Keratinocyte (primary cell): ENCODE measurements at regions not wholly inside any gene's neighbourhood (a gene's known extent, or its start where the extent isn't known, plus 50 kb on each side); places are given as distances from the start of the nearest gene placed in this dataset.

Experiments
- DNase-seq: peaks from one replicate; pipeline ENCODE4 v3.0.0-alpha.2; 2011; ENCODE audit warnings: low read depth, missing footprints, low spot score
- FAIRE-seq: peaks from 2 replicates; lab custom pipeline; 2011; peaks lifted over from hg19 to GRCh38; lab: Jason Lieb, UNC
- H2AFZ ChIP-seq: 2 replicates; pipeline ENCODE4 v1.6.0; 2012; ENCODE audit warnings: low read length, control low read depth, inconsistent platforms; ENCODE audit not compliant: control insufficient read depth
- H3K27ac ChIP-seq: 2 replicates; pipeline ENCODE4 v1.5.1; 2011; ENCODE audit warnings: low read length; ENCODE audit not compliant: control insufficient read depth, insufficient read depth
- H3K27me3 ChIP-seq: 3 replicates; pipeline ENCODE4 v1.6.0; 2011; ENCODE audit warnings: low read length; ENCODE audit not compliant: control insufficient read depth, insufficient read depth; ENCODE audit errors: extremely low read depth
- H3K36me3 ChIP-seq, 2 experiments: 2 replicates in 1 of 2; 3 replicates in 1 of 2; pipeline ENCODE4 v1.5.1; 2011; ENCODE audit warnings: low read length in 2 of 2, mild to moderate bottlenecking in 1 of 2; ENCODE audit not compliant: control insufficient read depth in 2 of 2, insufficient read depth in 2 of 2; ENCODE audit errors: extremely low read depth in 1 of 2
- H3K4me1 ChIP-seq: 3 replicates; pipeline ENCODE4 v1.5.1; 2011; ENCODE audit warnings: low read length; ENCODE audit not compliant: control insufficient read depth, insufficient read depth; ENCODE audit errors: extremely low read depth
- H3K4me2 ChIP-seq: 3 replicates; pipeline ENCODE4 v1.6.0; 2011; ENCODE audit warnings: low read depth, low read length; ENCODE audit not compliant: control insufficient read depth, insufficient read depth; ENCODE audit errors: extremely low read depth
- H3K4me3 ChIP-seq, 3 experiments: fragments of 200-600 bp in 1 of 3; sonication (generic) in 1 of 3; 2 replicates in 2 of 3; 3 replicates in 1 of 3; pipeline ENCODE4 v1.5.1; 2011 to 2016; ENCODE audit warnings: low read length in 3 of 3, mild to moderate bottlenecking in 3 of 3, control low read depth in 2 of 3, inconsistent platforms in 1 of 3, low read depth in 1 of 3, mixed read lengths in 1 of 3, mixed run types in 1 of 3, moderate library complexity in 1 of 3; ENCODE audit not compliant: control insufficient read depth in 2 of 3, insufficient read depth in 2 of 3; ENCODE audit errors: extremely low read depth in 1 of 3
- H3K79me2 ChIP-seq: 2 replicates; pipeline ENCODE4 v1.6.0; 2012; ENCODE audit warnings: low read length; ENCODE audit not compliant: control insufficient read depth, insufficient read depth
- H3K9ac ChIP-seq: 3 replicates; pipeline ENCODE4 v1.6.0; 2011; ENCODE audit warnings: low read length; ENCODE audit not compliant: control insufficient read depth, insufficient read depth; ENCODE audit errors: extremely low read depth
- H3K9me1 ChIP-seq: 3 replicates; pipeline ENCODE4 v1.6.0; 2011; ENCODE audit warnings: low read length; ENCODE audit not compliant: control insufficient read depth, insufficient read depth; ENCODE audit errors: extremely low read depth
- H3K9me3 ChIP-seq: 2 replicates; pipeline ENCODE4 v1.5.1; 2012; ENCODE audit warnings: low read depth, low read length; ENCODE audit not compliant: control insufficient read depth
- H4K20me1 ChIP-seq: 3 replicates; pipeline ENCODE4 v1.6.0; 2011; ENCODE audit warnings: low read length; ENCODE audit not compliant: control insufficient read depth, insufficient read depth; ENCODE audit errors: extremely low read depth
- EZH2 ChIP-seq: IDR thresholded peaks from one replicate; pipeline ENCODE4 v1.6.1; 2012; ENCODE audit warnings: inconsistent platforms, mild to moderate bottlenecking, low read length, moderate library complexity
- dilution Hi-C: fragments of 300-500 bp; cut with MboI; formaldehyde crosslinking; loops from one replicate; pipeline ENCODE4 v1.7.0; 2020; ENCODE audit warnings: low sequenced_read_pairs; ENCODE audit not compliant: extremely low pct_ligation_motif_present
- TF ChIP-seq, protein P1 (sequence below), 3 experiments: IDR thresholded peaks in 1 of 3; conservative IDR thresholded peaks in 1 of 3; optimal IDR thresholded peaks in 1 of 3; 2 replicates in 2 of 3; 3 replicates in 1 of 3; pipeline versions ENCODE3 to v1.5.1; 2011; ENCODE audit warnings: low read length in 3 of 3, mild to moderate bottlenecking in 3 of 3, moderate library complexity in 2 of 3, control low read depth in 1 of 3, inconsistent platforms in 1 of 3; ENCODE audit not compliant: insufficient read depth in 2 of 3; ENCODE audit errors: extremely low read depth in 1 of 3

DNA sequence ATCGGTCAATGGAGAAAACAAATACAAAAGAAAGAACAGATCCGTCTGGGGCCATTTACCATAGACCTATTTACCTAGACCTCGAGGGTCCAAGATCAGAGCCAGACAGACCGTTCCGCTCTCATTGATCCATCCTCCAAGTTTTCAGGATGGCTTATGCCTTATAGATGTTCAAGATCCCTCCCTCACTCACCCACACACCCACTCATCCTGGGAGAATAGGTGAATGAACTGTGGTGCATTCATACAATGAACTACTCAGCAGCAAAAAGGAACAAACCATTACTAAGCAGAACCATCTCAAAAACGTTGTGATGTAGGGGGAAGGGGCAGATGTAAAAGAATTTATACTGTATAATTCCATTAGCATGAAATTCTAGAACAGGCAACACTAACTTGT lies 125.1 kb upstream of the RREB1 start:
- no peaks in the 10 kb centered on the region for H3K27me3 ChIP-seq

DNA sequence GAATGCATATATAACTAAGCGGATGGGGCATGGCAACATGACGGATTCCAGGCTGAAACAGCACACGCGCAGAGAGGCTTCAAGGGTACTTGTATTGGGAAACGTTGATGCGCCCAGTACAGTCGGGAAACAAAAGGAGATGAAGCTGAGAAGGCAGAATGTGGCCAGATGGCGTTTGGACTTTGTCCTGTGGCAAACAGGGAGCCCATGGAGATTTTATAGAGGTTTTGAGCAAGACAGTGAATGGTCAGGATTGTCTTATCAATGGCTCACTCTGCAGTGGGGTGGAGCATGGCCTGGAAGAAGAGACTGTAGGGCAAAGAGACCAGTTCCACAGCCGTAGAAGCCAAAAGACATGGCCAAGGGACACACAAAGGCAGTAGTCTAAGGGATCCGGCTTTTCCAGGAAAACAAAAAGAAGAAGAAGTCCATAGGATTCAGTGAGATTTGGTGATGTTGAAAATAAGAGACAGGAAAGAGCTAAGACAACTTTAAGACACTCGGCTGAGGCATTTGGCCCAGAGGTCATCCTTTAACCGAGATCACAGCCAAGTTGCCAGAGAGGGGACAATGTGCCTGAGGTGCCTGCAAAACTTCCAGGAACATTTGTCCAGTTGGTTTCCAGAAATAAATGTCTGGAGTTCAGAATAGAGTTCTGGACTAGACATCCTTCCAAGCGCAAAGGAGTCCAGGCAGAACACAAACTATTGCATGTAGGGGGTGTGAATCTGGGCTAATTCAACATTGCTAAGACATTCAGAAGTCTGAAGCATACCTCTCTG lies 123.0 kb upstream of the RREB1 start:
- H3K36me3 ChIP-seq = no peaks in the 10 kb centered on the region
- no peak overlapping the region for H3K4me2 ChIP-seq
- H3K27me3 ChIP-seq = no peaks in the 10 kb centered on the region
- H3K4me3 ChIP-seq = no peak overlapping the region
- FAIRE-seq = no peak
- no peak overlapping the region for H2AFZ ChIP-seq
- no peaks in the 10 kb centered on the region for H3K9me3 ChIP-seq
- dilution Hi-C loops = no loop called here
- TF ChIP-seq, protein P1, sequence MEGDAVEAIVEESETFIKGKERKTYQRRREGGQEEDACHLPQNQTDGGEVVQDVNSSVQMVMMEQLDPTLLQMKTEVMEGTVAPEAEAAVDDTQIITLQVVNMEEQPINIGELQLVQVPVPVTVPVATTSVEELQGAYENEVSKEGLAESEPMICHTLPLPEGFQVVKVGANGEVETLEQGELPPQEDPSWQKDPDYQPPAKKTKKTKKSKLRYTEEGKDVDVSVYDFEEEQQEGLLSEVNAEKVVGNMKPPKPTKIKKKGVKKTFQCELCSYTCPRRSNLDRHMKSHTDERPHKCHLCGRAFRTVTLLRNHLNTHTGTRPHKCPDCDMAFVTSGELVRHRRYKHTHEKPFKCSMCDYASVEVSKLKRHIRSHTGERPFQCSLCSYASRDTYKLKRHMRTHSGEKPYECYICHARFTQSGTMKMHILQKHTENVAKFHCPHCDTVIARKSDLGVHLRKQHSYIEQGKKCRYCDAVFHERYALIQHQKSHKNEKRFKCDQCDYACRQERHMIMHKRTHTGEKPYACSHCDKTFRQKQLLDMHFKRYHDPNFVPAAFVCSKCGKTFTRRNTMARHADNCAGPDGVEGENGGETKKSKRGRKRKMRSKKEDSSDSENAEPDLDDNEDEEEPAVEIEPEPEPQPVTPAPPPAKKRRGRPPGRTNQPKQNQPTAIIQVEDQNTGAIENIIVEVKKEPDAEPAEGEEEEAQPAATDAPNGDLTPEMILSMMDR (optimal IDR thresholded peaks at IDR 0.05 in 1 of 3, IDR thresholded peaks at IDR 0.05 in 1 of 3, conservative IDR thresholded peaks at IDR 0.05 in 1 of 3; ENCODE audit: extremely low read depth in 1 of 3, insufficient read depth in 2 of 3, low read length in 3 of 3) = no peak
- TF ChIP-seq EZH2 = no peak
- H4K20me1 ChIP-seq = no peaks in the 10 kb centered on the region
- no peak overlapping the region for H3K27ac ChIP-seq
- peaks cover 13% of the 10 kb centered on the region for H3K4me1 ChIP-seq
- H3K79me2 ChIP-seq = no peaks in the 10 kb centered on the region
- H3K9me1 ChIP-seq = no peaks in the 10 kb centered on the region
- no peak overlapping the region for H3K9ac ChIP-seq
- DNase-seq = no peak

More for the DNA sequence above, 125.1 kb upstream of the RREB1 start:
- TF ChIP-seq, protein P1 (optimal IDR thresholded peaks at IDR 0.05 in 1 of 3, IDR thresholded peaks at IDR 0.05 in 1 of 3, conservative IDR thresholded peaks at IDR 0.05 in 1 of 3; ENCODE audit: extremely low read depth in 1 of 3, insufficient read depth in 2 of 3, low read length in 3 of 3) = no peak
- TF ChIP-seq EZH2 = no peak
- Histone ChIP-seq H3K4me1 (peaks cover 22% of the 10 kb centered on the region), H3K36me3 (no peaks in the 10 kb centered on the region), H3K9ac (no peak overlapping the region), H3K4me3 (no peak overlapping the region), H3K9me1 (no peaks in the 10 kb centered on the region), H4K20me1 (no peaks in the 10 kb centered on the region), H3K4me2 (no peak overlapping the region), H3K9me3 (no peaks in the 10 kb centered on the region), H3K79me2 (no peaks in the 10 kb centered on the region), H2AFZ (no peak overlapping the region), H3K27ac (no peak overlapping the region)
- dilution Hi-C loops = no loop called here
- DNase-seq (no peak), FAIRE-seq (no peak)
